ENCODE measurements at regions not wholly inside any gene's neighbourhood (a gene's known extent, or its start where the extent isn't known, plus 50 kb on each side); places are given as distances from the start of the nearest gene placed in this dataset.

DNA sequence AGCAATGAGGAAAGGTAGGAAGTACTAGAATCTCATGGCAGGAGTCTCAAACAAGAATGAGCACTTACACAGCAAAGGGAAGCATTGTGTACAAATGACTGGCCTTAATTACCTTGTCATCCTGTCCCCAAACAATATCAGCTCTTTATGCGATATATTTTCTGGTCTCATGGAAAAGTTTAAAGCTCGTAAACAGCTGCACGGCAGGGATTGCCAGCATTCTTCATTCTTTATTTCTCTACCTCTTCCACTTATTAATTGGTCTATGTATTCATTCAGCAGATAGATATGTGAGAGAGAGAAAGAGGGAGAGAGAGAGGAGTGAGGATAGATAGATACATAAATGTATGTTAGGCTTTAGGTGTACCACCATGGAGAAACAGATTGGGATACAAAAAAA, 155.8 kb upstream of the FAT4 start:
- no peak overlapping the region for H3K4me3 ChIP-seq
- WGBS, 3 donors: 83 to 85% (median 84%) methylated on average over 3 of the region's 3 CpGs
- no peak for DNase-seq
- no peaks in the 10 kb centered on the region for H3K27me3 ChIP-seq
- no peak overlapping the region for H3K27ac ChIP-seq
- no peaks in the 10 kb centered on the region for H3K9me3 ChIP-seq
- TF ChIP-seq EP300 (IDR thresholded peaks at IDR 0.05) (no peak), POLR2A (IDR thresholded peaks at IDR 0.05) (no peak)
- TF ChIP-seq, protein P1, sequence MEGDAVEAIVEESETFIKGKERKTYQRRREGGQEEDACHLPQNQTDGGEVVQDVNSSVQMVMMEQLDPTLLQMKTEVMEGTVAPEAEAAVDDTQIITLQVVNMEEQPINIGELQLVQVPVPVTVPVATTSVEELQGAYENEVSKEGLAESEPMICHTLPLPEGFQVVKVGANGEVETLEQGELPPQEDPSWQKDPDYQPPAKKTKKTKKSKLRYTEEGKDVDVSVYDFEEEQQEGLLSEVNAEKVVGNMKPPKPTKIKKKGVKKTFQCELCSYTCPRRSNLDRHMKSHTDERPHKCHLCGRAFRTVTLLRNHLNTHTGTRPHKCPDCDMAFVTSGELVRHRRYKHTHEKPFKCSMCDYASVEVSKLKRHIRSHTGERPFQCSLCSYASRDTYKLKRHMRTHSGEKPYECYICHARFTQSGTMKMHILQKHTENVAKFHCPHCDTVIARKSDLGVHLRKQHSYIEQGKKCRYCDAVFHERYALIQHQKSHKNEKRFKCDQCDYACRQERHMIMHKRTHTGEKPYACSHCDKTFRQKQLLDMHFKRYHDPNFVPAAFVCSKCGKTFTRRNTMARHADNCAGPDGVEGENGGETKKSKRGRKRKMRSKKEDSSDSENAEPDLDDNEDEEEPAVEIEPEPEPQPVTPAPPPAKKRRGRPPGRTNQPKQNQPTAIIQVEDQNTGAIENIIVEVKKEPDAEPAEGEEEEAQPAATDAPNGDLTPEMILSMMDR (IDR thresholded peaks at IDR 0.05): no peak
- H3K36me3 ChIP-seq: no peaks in the 10 kb centered on the region
- H3K4me1 ChIP-seq (ENCODE audit: insufficient read depth): no peaks in the 10 kb centered on the region
- intact Hi-C loops (cut with DNase I): no loop called here

DNA sequence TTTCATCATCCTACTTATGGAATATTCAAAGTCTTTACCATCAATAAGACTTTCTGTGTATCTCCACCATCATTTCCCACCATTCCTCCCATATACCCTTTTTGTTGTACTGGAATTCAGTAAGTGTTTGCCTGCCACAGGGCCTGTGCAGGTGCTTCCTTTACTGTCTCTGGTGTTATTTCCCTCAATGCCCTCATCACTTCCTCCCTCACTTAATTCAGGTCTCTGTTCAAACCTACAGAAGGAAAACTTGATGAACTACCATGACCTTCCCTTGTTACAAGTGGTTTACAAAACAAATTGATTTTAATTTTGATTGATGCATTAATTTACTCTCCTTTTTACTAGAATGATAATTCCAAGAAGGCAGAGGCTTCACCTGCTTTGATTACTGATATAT, 159.5 kb upstream of the FAT4 start:
- Histone ChIP-seq H3K27me3 (no peaks in the 10 kb centered on the region), H3K4me1 (ENCODE audit: insufficient read depth) (no peaks in the 10 kb centered on the region), H3K36me3 (no peaks in the 10 kb centered on the region), H3K4me3 (no peak overlapping the region), H3K27ac (no peak overlapping the region), H3K9me3 (no peaks in the 10 kb centered on the region)
- no peak for DNase-seq
- TF ChIP-seq EP300 (IDR thresholded peaks at IDR 0.05) (no peak), POLR2A (IDR thresholded peaks at IDR 0.05) (no peak)
- TF ChIP-seq, protein P1 (IDR thresholded peaks at IDR 0.05): no peak
- intact Hi-C loops (cut with DNase I): no loop called here

DNA sequence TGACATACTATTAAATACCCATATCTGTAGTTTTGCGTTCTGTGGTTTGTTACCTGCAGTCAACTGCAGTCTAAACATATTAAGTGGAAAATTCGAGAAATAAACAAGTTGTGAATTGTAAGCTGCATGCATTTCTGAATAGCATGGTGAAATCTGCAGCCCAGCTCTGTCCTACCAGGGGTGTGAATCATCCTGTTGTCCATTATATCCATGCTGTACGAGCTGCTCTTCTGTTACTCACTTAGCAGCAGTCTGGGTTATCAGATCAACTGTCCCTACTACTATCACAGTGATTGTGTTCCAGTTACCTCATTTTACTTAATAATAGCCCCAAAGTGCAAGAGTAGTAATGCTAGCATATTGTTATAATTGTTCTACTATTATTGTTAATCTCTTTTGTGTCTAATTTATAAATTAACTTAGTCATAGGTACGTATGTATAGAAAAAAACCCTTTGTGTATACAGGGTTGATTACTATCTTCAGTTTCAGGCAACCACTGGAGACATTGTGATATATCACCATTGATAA, 173.7 kb upstream of the FAT4 start:
- DNase-seq: no peak
- no peaks in the 10 kb centered on the region for H3K27me3 ChIP-seq
- H3K27ac ChIP-seq: no peak overlapping the region
- TF ChIP-seq EP300 (IDR thresholded peaks at IDR 0.05): no peak
- TF ChIP-seq, protein P1 (IDR thresholded peaks at IDR 0.05): no peak
- TF ChIP-seq POLR2A (IDR thresholded peaks at IDR 0.05): no peak
- intact Hi-C loops (cut with DNase I): no loop called here
- WGBS, 3 donors: 64 to 66% (median 65%) methylated on average over 4 of the region's 4 CpGs
- H3K36me3 ChIP-seq: no peaks in the 10 kb centered on the region
- no peaks in the 10 kb centered on the region for H3K9me3 ChIP-seq
- H3K4me3 ChIP-seq: no peak overlapping the region
- H3K4me1 ChIP-seq (ENCODE audit: insufficient read depth): no peaks in the 10 kb centered on the region

DNA sequence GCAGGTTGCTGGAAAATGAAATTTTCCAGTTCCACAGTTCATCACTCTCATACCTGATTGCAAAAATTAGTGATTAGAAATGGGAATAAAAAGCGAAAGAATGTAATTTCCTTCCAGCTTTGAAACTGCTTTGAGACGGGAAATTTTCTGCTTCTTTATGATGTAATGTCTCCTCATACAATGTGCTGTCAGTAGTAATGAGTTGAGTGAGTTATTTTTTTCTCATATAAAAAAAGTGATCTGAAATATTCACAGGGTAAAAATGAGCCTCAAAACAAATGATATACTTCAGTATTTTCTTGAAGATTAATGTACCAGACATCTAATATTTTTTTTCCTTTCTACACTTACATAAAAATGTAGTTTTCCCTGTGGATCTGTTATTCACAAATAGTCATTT, 179.1 kb upstream of the FAT4 start:
- Histone ChIP-seq H3K9me3 (no peaks in the 10 kb centered on the region), H3K27me3 (no peaks in the 10 kb centered on the region), H3K4me1 (ENCODE audit: insufficient read depth) (no peaks in the 10 kb centered on the region), H3K4me3 (no peak overlapping the region), H3K36me3 (no peaks in the 10 kb centered on the region), H3K27ac (no peak overlapping the region)
- TF ChIP-seq POLR2A (IDR thresholded peaks at IDR 0.05) (no peak), EP300 (IDR thresholded peaks at IDR 0.05) (no peak)
- TF ChIP-seq, protein P1 (IDR thresholded peaks at IDR 0.05): no peak
- intact Hi-C loops (cut with DNase I): no loop called here
- DNase-seq: no peak
- 58 to 79% (median 72%) methylated on average over 2 of the region's 2 CpGs for WGBS, 3 donors
